ENCODE measurements at regions not wholly inside any gene's neighbourhood (a gene's known extent, or its start where the extent isn't known, plus 50 kb on each side); places are given as distances from the start of the nearest gene placed in this dataset.
"Not testable (repeated sequence)": the region's sequence is repeated elsewhere in the genome, so short reads cannot be mapped to it uniquely, and the experiment has no call there.

- not testable (repeated sequence) for DNase-seq (ENCODE audit: low spot score)
These were observed 286.2 kb upstream of the C1QTNF3 start for GRCh38 chr5:34329201-34329600.

GRCh38 chr5:34329611-34330108, 286.6 kb upstream of the C1QTNF3 start:
- not testable (repeated sequence) for DNase-seq (ENCODE audit: low spot score)

DNA sequence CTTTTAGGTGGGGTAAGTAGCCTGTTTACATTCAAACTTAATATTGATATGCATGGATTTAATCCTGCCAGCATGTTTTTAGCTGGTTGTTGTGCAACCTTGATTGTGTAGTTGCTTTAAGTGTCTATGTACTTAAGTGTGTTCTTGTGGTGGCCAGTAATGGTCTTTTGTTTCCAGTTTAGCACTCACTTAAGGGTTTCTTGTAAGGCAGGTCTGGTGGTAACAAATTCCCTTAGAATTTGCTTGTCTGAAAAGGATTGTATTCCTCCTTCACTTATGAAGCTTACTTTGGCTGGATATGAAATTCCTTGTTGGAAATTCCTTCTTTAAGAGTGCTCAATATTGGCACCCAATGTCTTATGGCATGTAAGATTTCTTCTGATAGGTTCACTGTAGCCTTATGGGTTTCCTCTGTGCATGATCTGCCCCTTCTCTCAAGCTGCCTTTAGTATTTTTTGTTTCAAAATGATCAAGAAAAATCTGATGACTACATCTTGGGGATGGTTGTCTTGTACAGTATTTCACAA, 289.0 kb upstream of the C1QTNF3 start:
- not testable (repeated sequence) for DNase-seq (ENCODE audit: low spot score)

GRCh38 chr5:34339408-34340001, 296.5 kb upstream of the C1QTNF3 start:
- DNase-seq (ENCODE audit: low spot score), result not testable (repeated sequence)

- DNase-seq (ENCODE audit: low spot score), result not testable (repeated sequence)
These were observed 301.7 kb upstream of the RAI14 start for GRCh38 chr5:34354440-34354839.

- not testable (repeated sequence) for DNase-seq (ENCODE audit: low spot score)
These were observed 284.7 kb upstream of the RAI14 start for GRCh38 chr5:34371417-34371816.

DNA sequence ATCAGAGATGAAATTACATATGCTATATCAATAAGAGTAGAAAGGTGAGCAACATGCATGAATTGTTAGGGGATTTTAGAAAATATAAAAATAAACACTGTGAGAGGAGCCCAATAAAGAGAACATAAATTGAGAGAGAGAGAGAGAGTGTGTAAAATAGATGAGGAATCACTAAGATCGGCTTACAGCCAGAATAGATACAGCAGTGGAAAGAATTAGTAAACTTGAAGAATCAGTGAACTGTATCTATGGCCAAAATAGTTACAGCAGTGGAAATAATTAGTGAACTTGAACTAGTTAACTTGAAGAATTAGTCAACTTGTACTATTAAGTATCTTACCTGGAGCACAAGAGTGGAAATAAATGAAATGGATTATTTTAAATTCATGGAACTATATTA, 284.3 kb upstream of the RAI14 start:
- not testable (repeated sequence) for DNase-seq (ENCODE audit: low spot score)

GRCh38 chr5:34372739-34373138, 283.4 kb upstream of the RAI14 start:
- DNase-seq (ENCODE audit: low spot score), result not testable (repeated sequence)

DNA sequence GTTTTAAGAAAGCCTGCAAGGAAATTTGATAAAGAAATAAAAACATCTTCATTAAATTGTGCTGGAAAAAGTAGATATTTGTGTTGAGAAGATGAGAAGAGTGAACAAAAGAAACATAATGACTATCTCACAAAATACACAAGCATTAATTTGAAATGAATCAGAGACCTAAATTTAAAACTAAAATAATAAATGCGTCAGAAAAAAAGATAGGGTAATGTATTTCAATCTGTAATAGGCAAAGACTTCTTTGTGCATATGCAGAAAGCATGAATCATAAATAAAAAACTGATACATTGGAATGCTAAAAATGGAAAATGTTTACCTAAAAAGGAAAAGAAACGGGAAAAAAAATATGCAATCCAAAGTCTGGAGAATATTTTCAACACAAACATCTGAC, 278.5 kb upstream of the RAI14 start:
- not testable (repeated sequence) for DNase-seq (ENCODE audit: low spot score)

DNA sequence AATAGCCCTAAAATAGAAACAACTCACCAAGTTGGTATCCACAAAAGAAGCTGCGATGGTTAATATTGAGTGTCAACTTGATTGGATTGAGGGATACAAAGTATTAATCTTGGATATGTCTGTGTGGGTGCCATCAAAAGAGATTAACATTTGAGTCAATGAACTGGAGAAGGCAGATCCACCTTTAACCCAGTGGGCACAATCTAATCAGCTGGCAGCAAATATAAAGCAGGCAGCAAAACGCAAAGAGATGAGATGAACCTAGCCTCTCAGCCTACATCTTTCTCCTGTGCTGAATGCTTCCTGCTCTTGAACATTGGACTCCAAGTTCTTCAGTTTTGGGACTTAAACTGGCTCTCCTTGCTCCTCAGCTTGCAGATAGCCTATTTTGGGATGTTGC, 277.6 kb upstream of the RAI14 start:
- not testable (repeated sequence) for DNase-seq (ENCODE audit: low spot score)

DNA sequence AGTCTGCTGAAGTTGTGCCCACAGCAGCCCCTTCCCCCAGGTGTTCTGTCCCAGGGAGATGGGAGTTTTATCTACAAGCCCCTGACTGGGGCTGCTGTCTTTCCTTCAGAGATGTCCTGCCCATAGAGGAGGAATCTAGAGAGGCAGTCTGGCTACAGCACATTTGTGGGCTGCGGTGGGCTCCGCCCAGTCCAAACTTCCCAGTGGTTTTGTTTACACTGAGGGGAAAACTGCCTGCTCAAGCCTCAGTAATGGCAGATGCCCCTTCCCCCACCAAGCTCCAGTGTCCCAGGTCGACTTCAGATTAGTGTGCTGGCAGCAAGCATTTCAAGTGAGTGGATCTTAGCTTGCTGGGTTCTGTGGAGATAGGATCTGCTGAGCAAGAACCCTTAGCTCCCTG, 267.4 kb upstream of the RAI14 start:
- not testable (repeated sequence) for DNase-seq (ENCODE audit: low spot score)

- no peak for DNase-seq (ENCODE audit: low spot score)
These were observed 246.8 kb upstream of the RAI14 start for GRCh38 chr5:34409373-34409772.

DNA sequence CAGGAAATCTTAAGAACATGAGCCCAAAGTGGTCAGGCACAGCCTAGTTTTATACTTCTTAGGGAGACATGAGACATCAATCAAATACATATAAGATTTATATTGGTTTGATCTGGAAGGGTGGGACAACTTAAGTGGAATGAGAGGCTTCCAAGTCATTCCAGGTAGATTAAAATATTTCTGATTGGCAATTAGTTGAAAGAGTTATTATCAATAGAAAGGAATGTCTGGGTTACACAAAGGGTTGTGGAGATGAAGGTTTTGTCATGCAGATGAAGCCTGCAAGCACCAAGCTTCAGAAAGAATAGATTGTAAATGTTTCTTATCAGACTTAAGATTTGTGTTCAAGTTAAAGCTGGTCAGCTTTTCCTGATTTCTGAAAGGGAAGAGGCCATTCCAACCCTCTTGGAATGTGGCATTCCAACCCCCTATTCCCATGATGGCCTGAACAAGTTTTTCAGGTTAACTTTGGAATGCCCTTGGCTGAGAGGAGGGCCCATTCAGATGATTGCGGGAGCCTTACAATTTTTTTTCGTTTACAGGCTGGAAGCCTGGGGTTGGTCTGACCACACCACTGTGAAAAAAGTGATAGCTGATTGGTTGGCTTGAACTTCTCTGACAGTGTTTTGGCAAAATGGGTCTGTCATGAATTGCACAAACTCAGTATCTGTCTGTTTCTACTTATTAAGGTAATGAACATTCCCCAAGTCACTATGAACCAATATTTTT, 245.6 kb upstream of the RAI14 start:
- no peak for DNase-seq (ENCODE audit: low spot score)

GRCh38 chr5:34411470-34412346, 244.4 kb upstream of the RAI14 start:
- no peak for DNase-seq (ENCODE audit: low spot score)

DNA sequence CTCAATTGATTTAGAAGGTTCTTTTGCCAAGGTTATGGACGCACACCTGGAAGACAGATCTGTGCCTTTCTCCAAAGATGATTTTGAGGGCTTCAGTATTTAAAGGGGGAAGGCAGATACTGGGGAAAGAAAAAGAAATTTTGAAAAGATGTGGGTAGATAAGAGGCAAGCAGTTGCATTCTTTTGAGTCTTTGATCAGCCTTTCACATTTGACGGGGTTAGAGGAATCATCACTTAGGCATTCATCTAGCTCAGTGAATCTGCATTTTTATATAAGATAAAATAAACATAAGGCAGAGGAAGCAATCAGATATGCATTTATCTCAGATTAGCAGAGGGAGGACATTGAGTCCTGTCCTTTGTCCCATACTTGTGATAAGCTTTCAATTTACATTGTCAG, 243.4 kb upstream of the RAI14 start:
- DNase-seq (ENCODE audit: low spot score), result no peak

DNA sequence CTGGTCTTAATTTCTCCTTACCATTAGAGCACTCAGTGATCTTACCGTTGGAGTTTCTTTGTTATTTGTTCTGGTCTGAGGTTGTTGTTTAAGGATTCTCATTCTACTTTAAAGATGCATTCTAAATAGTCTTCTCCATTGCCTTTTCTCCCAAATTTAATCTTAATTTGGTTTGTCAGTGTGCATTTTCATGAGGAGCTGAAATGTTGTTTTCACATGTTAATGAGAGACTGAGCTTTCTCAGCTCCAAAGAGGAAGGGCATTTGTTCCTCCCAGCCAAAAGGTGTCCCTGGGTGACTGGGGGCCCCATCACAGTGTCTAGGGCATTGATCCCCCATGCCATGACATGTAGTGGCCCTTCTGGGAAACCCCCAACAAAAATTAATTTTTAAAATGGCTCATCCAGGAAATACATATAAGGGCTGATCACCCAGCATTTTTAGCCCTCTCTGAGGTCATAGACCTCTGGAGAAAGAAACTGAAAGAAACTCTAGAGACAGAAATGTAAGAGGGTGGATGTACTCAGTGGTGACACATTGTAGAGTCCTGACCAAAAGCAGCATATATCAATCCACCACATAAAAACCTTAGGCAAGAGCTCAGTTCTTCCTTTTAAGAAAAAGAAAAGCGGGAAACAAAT, 240.4 kb upstream of the RAI14 start:
- peak; percentile 57 for DNase-seq (ENCODE audit: low spot score)

DNA sequence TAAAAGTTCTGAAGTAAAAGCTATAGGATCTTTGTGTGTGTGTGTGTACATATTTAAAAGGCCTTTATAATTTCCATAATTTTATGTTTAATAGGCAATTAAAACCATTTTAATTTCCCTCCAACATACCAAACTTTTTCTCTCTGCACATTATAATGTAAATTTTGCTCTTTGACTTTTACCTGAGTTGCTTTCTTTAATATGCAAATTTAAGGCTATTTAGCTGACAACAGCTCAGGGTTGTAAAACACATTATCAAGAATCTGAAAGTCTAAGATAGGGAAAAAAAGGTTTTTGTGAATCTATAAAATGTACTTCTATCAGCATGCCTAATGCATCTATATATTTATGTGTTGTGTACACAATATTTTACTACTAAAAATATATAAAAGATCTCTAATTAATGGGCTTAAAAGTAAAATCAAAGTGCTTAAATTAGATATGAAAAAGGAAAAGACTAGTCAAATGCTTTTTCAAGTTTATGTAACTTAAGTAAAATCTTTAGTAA, 239.6 kb upstream of the RAI14 start:
- DNase-seq (ENCODE audit: low spot score), result no peak

- DNase-seq (ENCODE audit: low spot score), result not testable (repeated sequence)
These were observed 235.9 kb upstream of the RAI14 start for GRCh38 chr5:34420191-34420590.

DNA sequence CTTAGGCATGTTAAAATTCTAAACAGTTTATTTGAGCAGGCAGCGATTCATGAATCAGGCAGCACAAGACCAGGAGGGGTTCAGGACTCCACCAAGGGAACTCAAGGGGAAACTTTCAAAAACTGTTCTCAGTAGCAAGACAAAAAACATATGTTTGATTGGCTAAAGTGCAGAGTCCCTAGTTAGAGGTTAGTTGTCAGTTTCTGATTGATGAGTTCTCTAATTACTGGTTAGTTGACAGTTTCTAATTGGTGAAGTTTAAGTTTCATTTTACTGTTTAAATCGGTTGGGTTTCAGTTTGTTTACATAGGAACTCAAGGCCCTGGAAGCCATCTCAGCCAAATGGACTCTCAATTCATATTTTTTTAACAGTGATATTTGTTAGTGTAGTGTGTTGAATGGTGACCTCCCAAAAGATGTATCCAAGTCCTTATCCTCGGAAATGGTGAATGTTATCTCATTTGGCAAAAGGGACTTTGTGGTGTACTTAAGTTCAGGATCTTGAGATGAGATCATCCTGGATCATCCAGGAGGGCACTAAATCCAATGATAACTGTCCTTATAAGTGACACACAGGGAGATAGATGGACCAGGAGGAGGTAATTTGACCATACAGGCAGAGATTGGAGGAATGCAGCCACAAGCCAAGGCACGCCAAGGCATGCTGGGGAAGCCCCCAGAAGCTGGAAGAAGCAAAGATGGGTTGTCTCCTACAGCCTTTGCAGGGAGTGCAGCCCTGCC, 219.2 kb upstream of the RAI14 start:
- no peak for DNase-seq (ENCODE audit: low spot score)

- DNase-seq (ENCODE audit: low spot score), result no peak
These were observed 216.5 kb upstream of the RAI14 start for GRCh38 chr5:34439601-34440000.

DNA sequence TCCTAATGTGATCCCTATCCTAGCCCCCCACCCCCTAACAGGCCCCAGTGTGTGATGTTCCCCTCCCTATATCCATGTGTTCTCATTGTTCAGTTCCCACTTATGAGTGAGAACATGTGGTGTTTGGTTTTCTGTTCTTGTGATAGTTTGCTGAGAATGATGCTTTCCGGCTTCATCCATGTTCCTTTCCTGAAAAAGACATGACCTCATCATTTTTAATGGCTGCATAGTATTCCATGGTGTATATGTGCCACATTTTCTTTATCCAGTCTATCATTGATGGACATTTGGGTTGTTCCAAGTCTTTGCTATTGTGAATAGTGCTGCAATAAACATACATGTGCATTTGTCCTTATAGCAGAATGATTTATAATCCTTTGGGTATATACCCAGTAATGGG, 214.4 kb upstream of the RAI14 start:
- not testable (repeated sequence) for DNase-seq (ENCODE audit: low spot score)
